DMS79 treated with DMSO at 0.1 percent for 48 hours (cell line): ENCODE measurements at regions not wholly inside any gene's neighbourhood (a gene's known extent, or its start where the extent isn't known, plus 50 kb on each side); places are given as distances from the start of the nearest gene placed in this dataset.

Source experiments
- DNase-seq: peaks from one replicate; lab custom pipeline; 2025; lab: John Stamatoyannopoulos, UW

- no peak for DNase-seq
Measured at GRCh38 chr7:52980129-52980528, 55.3 kb upstream of the POM121L12 start.

GRCh38 chr7:52973126-52973525, 62.3 kb upstream of the POM121L12 start:
- DNase-seq, result no peak

- peak; percentile 22 for DNase-seq
Measured at GRCh38 chr7:52962402-52963076, 72.9 kb upstream of the POM121L12 start.

GRCh38 chr7:52961084-52961483, 74.3 kb upstream of the POM121L12 start:
- DNase-seq, result no peak

GRCh38 chr7:52959878-52960660, 75.4 kb upstream of the POM121L12 start:
- no peak for DNase-seq

GRCh38 chr7:52959336-52959735, 76.1 kb upstream of the POM121L12 start:
- DNase-seq, result no peak

- no peak for DNase-seq
Measured at GRCh38 chr7:52958621-52959140, 76.8 kb upstream of the POM121L12 start.

- DNase-seq, result no peak
Measured at GRCh38 chr7:52956379-52956915, 79.0 kb upstream of the POM121L12 start.

GRCh38 chr7:52955522-52955921, 79.9 kb upstream of the POM121L12 start:
- no peak for DNase-seq

- no peak for DNase-seq
Measured at GRCh38 chr7:52944921-52945320, 90.5 kb upstream of the POM121L12 start.

GRCh38 chr7:52940481-52940880, 95.0 kb upstream of the POM121L12 start:
- DNase-seq, result no peak

GRCh38 chr7:52938455-52939133, 96.8 kb upstream of the POM121L12 start:
- no peak for DNase-seq

- DNase-seq, result no peak
Measured at GRCh38 chr7:52936750-52937149, 98.7 kb upstream of the POM121L12 start.

- no peak for DNase-seq
Measured at GRCh38 chr7:52928591-52928990, 106.8 kb upstream of the POM121L12 start.

- DNase-seq, result no peak
Measured at GRCh38 chr7:52925332-52925731, 110.1 kb upstream of the POM121L12 start.

GRCh38 chr7:52920977-52921376, 114.5 kb upstream of the POM121L12 start:
- no peak for DNase-seq

- DNase-seq, result no peak
Measured at GRCh38 chr7:52917982-52918578, 117.4 kb upstream of the POM121L12 start.

GRCh38 chr7:52911795-52912194, 123.6 kb upstream of the POM121L12 start:
- DNase-seq, result no peak

GRCh38 chr7:52911326-52911725, 124.1 kb upstream of the POM121L12 start:
- DNase-seq, result no peak

- no peak for DNase-seq
Measured at GRCh38 chr7:52909935-52910334, 125.5 kb upstream of the POM121L12 start.

GRCh38 chr7:52909131-52909530, 126.3 kb upstream of the POM121L12 start:
- no peak for DNase-seq

- DNase-seq, result no peak
Measured at GRCh38 chr7:52897713-52898112, 137.7 kb upstream of the POM121L12 start.
